SH-SY5Y (cell line): ENCODE measurements at regions not wholly inside any gene's neighbourhood (a gene's known extent, or its start where the extent isn't known, plus 50 kb on each side); places are given as distances from the start of the nearest gene placed in this dataset.

Experiments
- GATA2 ChIP-seq: IDR thresholded peaks from 2 replicates; pipeline ENCODE4 v1.6.1; 2011; ENCODE audit warnings: mild to moderate bottlenecking, low read depth, low read length
- GATA3 ChIP-seq: IDR thresholded peaks from 2 replicates; pipeline ENCODE4 v1.6.1; 2011; ENCODE audit warnings: low read depth, mild to moderate bottlenecking, low read length, moderate library complexity

GRCh38 chr12:124621296-124621660, 53.9 kb upstream of the NCOR2 start:
- TF ChIP-seq GATA2 (no peak), GATA3 (no peak)
